ENCODE measurements at regions not wholly inside any gene's neighbourhood (a gene's known extent, or its start where the extent isn't known, plus 50 kb on each side); places are given as distances from the start of the nearest gene placed in this dataset.
A peak's percentile ranks its signal among the peaks of the same experiment; 100 is the strongest.
"Not testable (repeated sequence)": the region's sequence is repeated elsewhere in the genome, so short reads cannot be mapped to it uniquely, and the experiment has no call there.

- ATAC-seq (no peak), DNase-seq (no peak)
- intact Hi-C loops (cut with DNase I): no loop called here
Observed at GRCh38 chr10:44552726-44553125, 167.8 kb upstream of the CXCL12 start.

- ATAC-seq (no peak), DNase-seq (no peak)
- intact Hi-C loops (cut with DNase I): no loop called here
Observed at GRCh38 chr10:44557596-44558191, 172.8 kb upstream of the CXCL12 start.

- ATAC-seq: no peak
Observed at GRCh38 chr10:44558521-44558920, 173.6 kb upstream of the CXCL12 start.

GRCh38 chr10:44564361-44564760 lies 179.5 kb upstream of the CXCL12 start:
- DNase-seq: no peak
- ATAC-seq: no peak
- intact Hi-C loops (cut with DNase I): no loop called here

More at GRCh38 chr10:44558521-44558920, 173.6 kb upstream of the CXCL12 start:
- no peak for DNase-seq
- intact Hi-C loops (cut with DNase I): no loop called here

GRCh38 chr10:44564790-44565189 lies 179.9 kb upstream of the CXCL12 start:
- intact Hi-C loops (cut with DNase I): no loop called here
- ATAC-seq (no peak), DNase-seq (no peak)

- intact Hi-C loops (cut with DNase I): no loop called here
- DNase-seq: no peak
Observed at GRCh38 chr10:44566786-44567185, 181.9 kb upstream of the CXCL12 start.

GRCh38 chr10:44567471-44567870 lies 182.6 kb upstream of the CXCL12 start:
- intact Hi-C loops (cut with DNase I): no loop called here
- DNase-seq (no peak), ATAC-seq (no peak)

More at GRCh38 chr10:44566786-44567185, 181.9 kb upstream of the CXCL12 start:
- no peak for ATAC-seq

- intact Hi-C loops (cut with DNase I): no loop called here
- peak; percentile 87 to 92 for ATAC-seq
- peak; percentile 64 for DNase-seq
Observed at GRCh38 chr10:44569193-44570091, 184.5 kb upstream of the CXCL12 start.

- intact Hi-C loops (cut with DNase I): no loop called here
- DNase-seq (no peak), ATAC-seq (no peak)
Observed at GRCh38 chr10:44571701-44572100, 186.8 kb upstream of the CXCL12 start.

- intact Hi-C loops (cut with DNase I): no loop called here
- no peak for DNase-seq
Observed at GRCh38 chr10:44572146-44572545, 187.2 kb upstream of the CXCL12 start.

GRCh38 chr10:44573821-44574220 lies 188.9 kb upstream of the CXCL12 start:
- intact Hi-C loops (cut with DNase I): no loop called here
- ATAC-seq (no peak), DNase-seq (no peak)

More at GRCh38 chr10:44572146-44572545, 187.2 kb upstream of the CXCL12 start:
- no peak for ATAC-seq

- ATAC-seq (no peak), DNase-seq (no peak)
- intact Hi-C loops (cut with DNase I): no loop called here
Observed at GRCh38 chr10:44574596-44575480, 189.9 kb upstream of the CXCL12 start.

- no peak for DNase-seq
- no peak for ATAC-seq
- intact Hi-C loops (cut with DNase I): no loop called here
Observed at GRCh38 chr10:44575601-44576380, 190.9 kb upstream of the CXCL12 start.

- ATAC-seq (peak; percentile 70 to 98), DNase-seq (no peak)
- intact Hi-C loops (cut with DNase I): no loop called here
Observed at GRCh38 chr10:44576702-44577191, 191.8 kb upstream of the CXCL12 start.

- DNase-seq (no peak), ATAC-seq (no peak)
- intact Hi-C loops (cut with DNase I): no loop called here
Observed at GRCh38 chr10:44577533-44577932, 192.6 kb upstream of the CXCL12 start.

GRCh38 chr10:44578271-44578670 lies 193.4 kb upstream of the CXCL12 start:
- ATAC-seq: no peak
- intact Hi-C loops (cut with DNase I): no loop called here
- DNase-seq: no peak

- DNase-seq; ATAC-seq; intact Hi-C loops (cut with DNase I): not testable (repeated sequence)
Observed at GRCh38 chr10:44578963-44579362, 194.1 kb upstream of the CXCL12 start.

- DNase-seq (no peak), ATAC-seq (peak in 1 of 2 donors; percentile 58)
- intact Hi-C loops (cut with DNase I): no loop called here
Observed at GRCh38 chr10:44581996-44582395, 197.1 kb upstream of the CXCL12 start.

All from left cardiac atrium (tissue), 4 donors.